ENCODE measurements at regions not wholly inside any gene's neighbourhood (a gene's known extent, or its start where the extent isn't known, plus 50 kb on each side); places are given as distances from the start of the nearest gene placed in this dataset.

- no peak for TF ChIP-seq SUZ12 (IDR thresholded peaks at IDR 0.05; ENCODE audit: extremely low read depth, insufficient read depth, insufficient read length)
- TF ChIP-seq YY1 (IDR thresholded peaks at IDR 0.05; ENCODE audit: insufficient read depth, insufficient read length), result no peak
Measured at GRCh38 chr3:174755833-174756829, 103.0 kb upstream of the NAALADL2 start.

Measured in NT2/D1 (cell line).